Panc1 (cell line): ENCODE measurements at regions not wholly inside any gene's neighbourhood (a gene's known extent, or its start where the extent isn't known, plus 50 kb on each side); places are given as distances from the start of the nearest gene placed in this dataset.

Source experiments
- ATAC-seq: fragments of 200-7000 bp; cut with Tn5 transposase; 2 replicates; pipeline ENCODE4 v1.9.1; 2020; ENCODE audit warnings: mild to moderate bottlenecking, moderate library complexity
- BruUV-seq: library from RNA; stranded (reverse); fragments of 400-500 nt; replicated peaks from 2 replicates; lab custom pipeline; 2021; lab: Mats Ljungman, UMichigan
- CTCF ChIA-PET: fragments of 300-600 bp; sonication (Branson Sonifier 250); formaldehyde crosslinking; loops from one replicate; lab custom pipeline; 2022; ENCODE audit warnings: antibody characterized with exemption; lab: Charles Lee
- POLR2A ChIA-PET: fragments of 300-600 bp; sonication (Branson Sonifier 250); formaldehyde crosslinking; loops from one replicate; lab custom pipeline; 2022; ENCODE audit warnings: antibody characterized with exemption; lab: Charles Lee
- DNase-seq: peaks from one replicate; pipeline ENCODE4 v3.0.0-alpha.2; 2010; ENCODE audit warnings: low read depth, low spot score
- H3K27ac ChIP-seq: 2 replicates; pipeline ENCODE4 v1.5.1; 2011; ENCODE audit warnings: mild to moderate bottlenecking, low read length, inconsistent platforms
- H3K27me3 ChIP-seq: fragments of 200-500 bp; sonication (Bioruptor generic); 2 replicates; pipeline ENCODE4 v1.6.0; 2014; ENCODE audit warnings: low read length, inconsistent platforms; ENCODE audit not compliant: control insufficient read depth, insufficient read depth
- H3K36me3 ChIP-seq: fragments of 200-500 bp; sonication (Bioruptor generic); 2 replicates; pipeline ENCODE4 v1.5.1; 2014; ENCODE audit warnings: inconsistent platforms, mild to moderate bottlenecking, low read length, moderate library complexity; ENCODE audit not compliant: control insufficient read depth, insufficient read depth
- H3K4me1 ChIP-seq: 2 replicates; pipeline ENCODE4 v1.5.1; 2011; ENCODE audit warnings: inconsistent platforms, mild to moderate bottlenecking, low read length, moderate library complexity; ENCODE audit not compliant: control insufficient read depth, insufficient read depth
- H3K4me3 ChIP-seq, 2 experiments: 2 replicates each; pipeline ENCODE4 v1.5.1; 2011 to 2012; ENCODE audit warnings: low read depth in 2 of 2, low read length in 2 of 2, mild to moderate bottlenecking in 2 of 2, inconsistent platforms in 1 of 2, moderate library complexity in 1 of 2
- H3K9me3 ChIP-seq: fragments of 200-500 bp; sonication (Bioruptor generic); 2 replicates; pipeline ENCODE4 v1.5.1; 2014; ENCODE audit warnings: low read depth, mild to moderate bottlenecking, inconsistent platforms, low read length, moderate library complexity; ENCODE audit not compliant: control insufficient read depth, insufficient read depth
- CTCF ChIP-seq: fragments of 450-650 bp; IDR thresholded peaks from 2 replicates; pipeline ENCODE4 v1.5.1; 2017; ENCODE audit warnings: mild to moderate bottlenecking
- POLR2AphosphoS5 ChIP-seq: IDR thresholded peaks from 2 replicates; pipeline ENCODE4 v1.6.1; 2012; ENCODE audit warnings: mild to moderate bottlenecking, low read depth, low read length, moderate library complexity
- REST ChIP-seq, 2 experiments: IDR thresholded peaks; 2 replicates each; pipeline ENCODE4 v1.6.1; 2011 to 2012; ENCODE audit warnings: low read depth in 2 of 2, control low read depth in 1 of 2, low read length in 1 of 2, mild to moderate bottlenecking in 1 of 2, moderate library complexity in 1 of 2; ENCODE audit not compliant: insufficient read depth in 1 of 2
- SIN3A ChIP-seq: IDR thresholded peaks from 2 replicates; pipeline ENCODE4 v1.6.1; 2012; ENCODE audit warnings: low read depth, mild to moderate bottlenecking, low read length, moderate library complexity, borderline replicate concordance; ENCODE audit not compliant: insufficient read depth
- TCF7L2 ChIP-seq: IDR thresholded peaks from 2 replicates; pipeline ENCODE4 v1.6.1; 2011; ENCODE audit warnings: mild to moderate bottlenecking, low read depth, low read length, inconsistent platforms
- in situ Hi-C: cut with HindIII; loops from 2 replicates; pipeline ENCODE4 v1.10.0; 2016; ENCODE audit warnings: low sequenced_read_pairs, low pct_unique_long_range_greater_than_20kb
- intact Hi-C: fragments of 100-400 bp; cut with micrococcal nuclease; formaldehyde crosslinking; loops from one replicate; pipeline ENCODE4 v1.10.0; 2022; ENCODE audit not compliant: unreplicated experiment

- no TSS peak for BruUV-seq
Observed at GRCh38 chr3:31234145-31234544, 298.6 kb upstream of the STT3B start.

GRCh38 chr3:31235062-31235700 is 297.5 kb upstream of the STT3B start:
- Histone ChIP-seq H3K4me3 (no peak overlapping the region), H3K9me3 (no peaks in the 10 kb centered on the region), H3K4me1 (no peaks in the 10 kb centered on the region), H3K27ac (no peak overlapping the region), H3K27me3 (peaks cover 2% of the 10 kb centered on the region), H3K36me3 (no peaks in the 10 kb centered on the region)
- TF ChIP-seq TCF7L2 (no peak), CTCF (no peak), SIN3A (no peak)
- ChIA-PET CTCF (no interaction called here), POLR2A (no interaction called here)
- intact Hi-C loops (no loop called here), in situ Hi-C loops (no loop called here)
- ATAC-seq = no peak
- no peak for DNase-seq
- BruUV-seq = no TSS peak

More at GRCh38 chr3:31234145-31234544, 298.6 kb upstream of the STT3B start:
- ATAC-seq (no peak), DNase-seq (no peak)
- ChIA-PET POLR2A (no interaction called here), CTCF (no interaction called here)
- TF ChIP-seq TCF7L2 = no peak
- TF ChIP-seq REST (IDR thresholded peaks at IDR 0.05; ENCODE audit: insufficient read depth in 1 of 2, low read depth in 2 of 2, low read length in 1 of 2) = no peak
- no peak for TF ChIP-seq POLR2AphosphoS5
- TF ChIP-seq SIN3A = no peak
- TF ChIP-seq CTCF = no peak
- intact Hi-C loops = no loop called here
- no peaks in the 10 kb centered on the region for H3K4me1 ChIP-seq
- H3K27me3 ChIP-seq = peaks cover 2% of the 10 kb centered on the region
- H3K36me3 ChIP-seq = no peaks in the 10 kb centered on the region
- H3K27ac ChIP-seq = no peak overlapping the region
- H3K4me3 ChIP-seq = no peak overlapping the region
- no peaks in the 10 kb centered on the region for H3K9me3 ChIP-seq
- in situ Hi-C loops = no loop called here
